CD4-positive, alpha-beta T cell treated with Interleukin-15 for 4 hours (primary cell): ENCODE measurements at regions not wholly inside any gene's neighbourhood (a gene's known extent, or its start where the extent isn't known, plus 50 kb on each side); places are given as distances from the start of the nearest gene placed in this dataset.
"Not testable (repeated sequence)": the region's sequence is repeated elsewhere in the genome, so short reads cannot be mapped to it uniquely, and the experiment has no call there.

Experiments
- DNase-seq: peaks from one replicate; pipeline ENCODE4 v3.0.0-alpha.2; 2020; ENCODE audit warnings: low spot score

DNA sequence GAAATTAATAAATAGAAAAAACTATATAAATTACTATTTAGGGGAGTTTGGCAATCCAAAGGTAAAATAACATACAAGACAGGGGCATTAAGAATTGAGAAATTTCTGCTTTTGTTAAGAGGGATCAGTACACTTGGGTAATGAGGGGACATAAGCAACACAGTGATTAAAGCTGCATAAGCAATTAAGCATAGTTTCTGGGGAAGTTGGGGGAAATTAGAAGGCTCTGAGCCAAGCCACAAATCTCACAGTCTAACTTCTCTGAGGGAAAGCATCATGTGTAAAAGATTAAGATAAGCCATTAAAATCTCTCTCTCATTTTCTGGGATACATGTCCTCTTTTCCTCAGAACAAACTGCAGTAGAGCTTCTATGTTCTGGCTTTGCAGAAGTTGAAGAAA lies 533.9 kb upstream of the LRFN5 start:
- no peak for DNase-seq

DNA sequence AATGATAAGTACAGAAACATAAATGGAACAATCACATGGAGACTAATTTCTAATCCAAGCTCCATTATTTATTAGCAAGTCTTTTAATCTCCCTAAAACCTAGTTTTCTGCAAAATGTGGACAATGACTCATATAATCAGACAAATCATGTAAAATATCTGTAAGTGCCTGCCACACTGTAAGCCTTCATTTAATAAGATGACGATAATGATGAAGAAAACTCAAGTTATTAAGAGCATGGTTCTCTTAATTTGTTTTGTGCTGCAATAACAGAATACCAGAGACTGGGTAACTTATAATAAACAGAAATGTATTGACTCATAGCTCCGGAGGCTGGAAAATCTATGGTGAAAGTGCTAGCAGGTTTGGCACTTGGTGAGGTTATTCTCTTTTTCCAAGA lies 535.3 kb upstream of the LRFN5 start:
- DNase-seq = no peak

GRCh38 chr14:41062826-41063225 lies 543.9 kb upstream of the LRFN5 start:
- no peak for DNase-seq

- no peak for DNase-seq
Measured at GRCh38 chr14:41055589-41055988, 551.1 kb upstream of the LRFN5 start.

- DNase-seq = no peak
Measured at GRCh38 chr14:41051801-41052200, 554.9 kb upstream of the LRFN5 start.

DNA sequence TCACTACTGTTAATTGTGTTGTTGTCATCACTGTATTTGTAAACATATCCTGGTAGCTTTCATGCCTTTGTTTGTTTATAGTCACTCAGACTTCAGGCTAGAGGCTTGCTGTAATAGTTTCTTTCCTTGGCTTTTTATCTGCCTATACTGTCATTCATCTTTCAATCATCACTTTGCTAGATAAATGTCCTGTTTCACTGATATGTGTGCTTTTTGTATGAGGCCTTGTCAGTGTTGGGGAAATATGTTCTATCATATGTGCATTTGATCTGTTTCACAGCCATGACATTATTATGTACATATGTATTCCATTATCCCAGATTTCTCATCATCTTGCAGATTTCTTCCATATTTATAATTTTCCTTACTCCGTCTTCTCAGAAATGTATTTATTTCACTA lies 558.9 kb upstream of the LRFN5 start:
- no peak for DNase-seq

GRCh38 chr14:41037388-41037787 lies 569.3 kb upstream of the LRFN5 start:
- no peak for DNase-seq

- DNase-seq = no peak
Measured at GRCh38 chr14:41034969-41035368, 571.7 kb upstream of the LRFN5 start.

DNA sequence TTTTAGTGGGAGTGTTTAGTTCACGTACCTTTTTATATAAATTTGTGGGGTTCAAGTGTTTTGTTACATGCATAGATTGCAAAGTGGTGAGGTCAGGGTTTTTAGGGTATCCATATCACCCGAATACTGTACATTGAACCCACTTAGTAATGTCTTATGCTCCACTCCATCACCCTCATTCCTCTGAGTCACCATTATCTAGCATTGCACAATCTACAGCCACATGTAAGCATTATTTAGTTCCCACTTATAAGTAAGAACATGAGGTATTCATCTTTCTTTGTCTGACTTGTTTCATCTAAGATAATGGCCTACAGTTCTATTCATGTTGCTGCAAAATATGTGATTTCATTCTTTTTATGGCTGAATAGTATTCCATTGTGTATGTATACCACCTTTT lies 583.7 kb upstream of the LRFN5 start:
- DNase-seq = no peak

DNA sequence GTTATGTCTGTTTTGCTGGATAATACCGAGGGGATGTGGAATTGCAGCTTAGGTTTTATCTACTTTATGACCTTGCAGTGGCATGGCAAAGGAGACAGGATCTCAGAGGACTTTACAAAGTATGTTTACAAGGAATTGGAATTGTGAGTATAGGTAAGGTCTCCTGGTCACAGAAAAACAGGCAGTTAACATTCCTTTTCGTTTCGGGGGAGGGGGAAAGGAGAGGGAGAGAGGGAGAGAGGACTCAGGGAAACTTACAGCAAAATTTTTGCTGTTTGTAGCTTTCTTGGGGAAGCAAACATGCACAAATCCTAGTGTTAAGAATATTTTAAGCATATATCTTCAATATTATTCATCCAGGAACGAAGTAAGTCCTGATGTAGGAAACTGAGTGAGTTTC lies 590.5 kb upstream of the LRFN5 start:
- no peak for DNase-seq

- no peak for DNase-seq
Measured at GRCh38 chr14:41000350-41000749, 606.3 kb upstream of the LRFN5 start.

- DNase-seq = no peak
Measured at GRCh38 chr14:40989260-40989659, 617.4 kb upstream of the LRFN5 start.

DNA sequence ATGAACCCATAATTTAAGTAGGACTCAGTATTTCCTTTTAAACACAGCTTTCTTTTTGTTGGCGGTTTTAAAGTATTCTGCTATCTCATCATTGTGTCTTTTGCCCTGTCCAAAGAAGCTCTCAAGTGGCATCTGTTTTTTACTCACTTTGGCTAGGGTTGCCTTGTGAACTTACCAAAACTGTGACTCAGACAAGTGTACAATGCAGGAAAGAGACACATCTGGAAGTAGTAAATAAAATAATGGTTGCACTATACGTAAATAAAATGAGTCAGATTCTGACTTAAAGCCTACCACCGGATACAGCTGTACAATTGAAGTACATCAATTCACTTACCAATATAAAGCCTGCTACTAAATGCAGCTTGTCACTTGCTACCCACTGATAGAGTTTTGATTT lies 619.2 kb upstream of the LRFN5 start:
- DNase-seq = no peak

DNA sequence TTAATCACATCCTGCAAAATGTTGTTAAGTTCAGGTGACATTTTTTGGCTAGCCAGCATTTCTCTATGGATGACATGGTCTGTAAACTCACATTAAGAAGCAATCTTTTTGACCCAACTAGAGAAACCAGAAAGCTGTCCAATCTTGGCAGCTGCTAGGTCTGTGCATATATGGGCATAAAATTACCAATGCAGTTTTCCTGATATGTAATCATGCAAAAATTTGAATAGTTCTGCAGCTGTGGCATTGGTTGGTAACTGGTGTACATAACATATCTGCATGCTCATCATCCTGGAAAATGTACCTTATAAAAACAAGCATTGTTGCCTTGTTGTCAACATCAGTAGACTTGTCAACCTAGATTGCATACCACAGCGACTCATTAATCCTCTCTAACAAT lies 620.0 kb upstream of the LRFN5 start:
- no peak for DNase-seq

- no peak for DNase-seq
Measured at GRCh38 chr14:40985584-40985983, 621.1 kb upstream of the LRFN5 start.

- no peak for DNase-seq
Measured at GRCh38 chr14:40983604-40984003, 623.1 kb upstream of the LRFN5 start.

GRCh38 chr14:40981247-40981646 lies 625.4 kb upstream of the LRFN5 start:
- DNase-seq = no peak

DNA sequence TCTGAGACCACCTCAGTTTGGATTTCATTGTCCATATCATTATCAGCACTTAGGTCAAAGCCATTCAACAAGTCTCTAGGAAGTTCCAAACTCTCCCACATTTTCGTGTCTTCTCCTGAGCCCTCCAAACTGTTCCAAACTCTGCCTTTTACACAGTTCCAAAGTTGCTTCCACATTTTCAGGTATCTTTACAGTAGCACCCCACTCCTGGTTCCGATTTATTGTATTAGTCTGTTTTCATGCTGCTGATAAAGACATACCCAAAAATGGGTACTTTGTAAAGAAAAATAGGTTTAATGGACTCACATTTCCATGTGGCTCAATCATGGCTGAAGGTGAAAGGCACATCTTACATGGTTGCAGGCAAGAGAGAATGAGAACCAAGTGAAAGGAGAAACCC lies 646.4 kb upstream of the LRFN5 start:
- DNase-seq = not testable (repeated sequence)

GRCh38 chr14:40955131-40955505 lies 651.6 kb upstream of the LRFN5 start:
- no peak for DNase-seq

DNA sequence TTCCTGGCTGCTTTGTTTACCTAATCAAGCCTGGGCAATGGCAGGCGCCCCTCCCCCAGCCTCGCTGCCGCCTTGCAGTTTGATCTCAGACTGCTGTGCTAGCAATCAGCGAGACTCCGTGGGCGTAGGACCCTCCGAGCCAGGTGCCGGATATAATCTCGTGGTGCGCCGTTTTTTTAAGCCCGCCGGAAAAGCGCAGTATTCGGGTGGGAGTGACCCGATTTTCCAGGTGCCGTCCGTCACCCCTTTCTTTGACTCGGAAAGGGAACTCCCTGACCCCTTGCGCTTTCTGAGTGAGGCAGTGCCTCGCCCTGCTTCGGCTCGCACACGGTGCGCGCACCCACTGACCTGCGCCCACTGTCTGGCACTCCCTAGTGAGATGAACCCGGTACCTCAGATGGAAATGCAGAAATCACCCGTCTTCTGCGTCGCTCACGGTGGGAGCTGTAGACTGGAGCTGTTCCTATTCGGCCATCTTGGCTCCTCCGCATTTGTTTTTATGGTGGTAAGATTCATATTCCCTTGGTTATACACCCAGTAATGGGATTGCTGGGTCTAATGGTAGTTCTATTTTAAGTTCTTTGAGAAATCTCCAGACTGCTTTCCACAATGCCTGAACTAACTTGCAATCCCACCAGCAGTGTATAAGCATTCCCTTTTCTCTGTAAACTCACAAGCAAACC lies 652.1 kb upstream of the LRFN5 start:
- DNase-seq = not testable (repeated sequence)

GRCh38 chr14:40944521-40944920 lies 662.2 kb upstream of the LRFN5 start:
- no peak for DNase-seq

GRCh38 chr14:40936861-40937260 lies 669.8 kb upstream of the LRFN5 start:
- no peak for DNase-seq

DNA sequence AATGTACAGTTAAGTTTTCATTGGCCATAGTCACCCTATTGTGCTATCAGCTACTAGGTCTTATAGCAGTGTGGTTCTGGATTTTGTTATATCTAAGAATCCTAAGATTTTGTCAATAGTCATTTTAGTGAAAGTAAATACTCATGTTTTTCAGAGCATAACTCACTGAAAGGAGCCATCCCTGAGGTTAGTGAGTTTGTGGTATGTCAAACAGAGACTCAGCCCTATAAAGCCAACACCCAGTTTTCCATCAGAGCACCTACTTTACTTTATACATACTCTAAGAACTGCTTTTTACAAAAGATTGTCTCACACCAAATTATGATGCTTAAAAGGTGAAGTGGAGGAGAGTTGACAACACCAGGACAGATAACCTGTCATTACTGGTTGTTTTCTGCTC lies 686.3 kb upstream of the LRFN5 start:
- DNase-seq = no peak

DNA sequence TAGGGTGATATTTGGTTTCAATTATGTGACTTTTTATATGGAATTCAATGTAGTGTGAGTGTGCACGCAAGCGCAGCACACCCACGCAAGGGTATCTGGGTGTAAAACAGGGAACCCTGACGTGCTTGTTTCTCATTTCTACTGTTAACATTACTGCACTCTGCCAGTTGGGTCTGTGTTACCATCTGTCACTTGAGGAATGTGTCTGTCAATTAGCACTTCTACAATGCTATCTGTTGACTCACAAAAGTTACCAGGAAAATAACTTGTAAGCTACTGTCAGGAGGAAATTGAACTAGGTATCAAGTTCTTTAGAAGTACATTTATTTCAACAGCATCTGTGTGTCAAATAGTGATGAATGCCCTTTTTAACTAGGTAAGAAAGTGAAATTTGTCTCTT lies 695.5 kb upstream of the LRFN5 start:
- DNase-seq = no peak

GRCh38 chr14:40909906-40910305 lies 696.8 kb upstream of the LRFN5 start:
- no peak for DNase-seq
